ENCODE measurements at regions not wholly inside any gene's neighbourhood (a gene's known extent, or its start where the extent isn't known, plus 50 kb on each side); places are given as distances from the start of the nearest gene placed in this dataset.

GRCh38 chr2:133674066-133674432 is 105.8 kb upstream of the NCKAP5 start:
- TF ChIP-seq EP300 (IDR thresholded peaks at IDR 0.05) (no peak), POLR2AphosphoS5 (IDR thresholded peaks at IDR 0.05) (no peak), POLR2A (IDR thresholded peaks at IDR 0.05; ENCODE audit: low read depth) (no peak), CTCF (IDR thresholded peaks at IDR 0.05) (no peak)

Measured in esophagus muscularis mucosa (tissue), 4 donors.